Prostate gland (tissue), 2 donors: ENCODE measurements at regions not wholly inside any gene's neighbourhood (a gene's known extent, or its start where the extent isn't known, plus 50 kb on each side); places are given as distances from the start of the nearest gene placed in this dataset.

Source experiments
- DNase-seq: peaks from one replicate; pipeline ENCODE4 v3.0.0-alpha.2; 2019; ENCODE audit warnings: low spot score
- H3K27ac ChIP-seq, 2 donors: fragments of 200-600 bp; sonication (generic); 2 replicates each; pipeline ENCODE4 v1.5.1; 2017 to 2019
- H3K27me3 ChIP-seq: fragments of 200-600 bp; sonication (generic); replicated peaks from 2 replicates; pipeline ENCODE4 v1.5.1; 2019; ENCODE audit not compliant: insufficient read depth
- H3K36me3 ChIP-seq, 2 donors: fragments of 200-600 bp; sonication (generic); 1 replicate in 1 of 2; 2 replicates in 1 of 2; pipeline versions ENCODE4 v1.5.1 to v1.8.1; 2017 to 2019
- H3K4me1 ChIP-seq: fragments of 200-600 bp; sonication (generic); replicated peaks from 2 replicates; pipeline ENCODE4 v1.5.1; 2019
- H3K4me3 ChIP-seq, 2 donors: fragments of 200-600 bp; sonication (generic); 2 replicates each; pipeline ENCODE4 v1.5.1; 2017 to 2019
- H3K9me3 ChIP-seq: fragments of 200-600 bp; sonication (generic); 2 replicates; pipeline ENCODE4 v1.5.1; 2017
- POLR2A ChIP-seq: fragments of 450-650 bp; IDR thresholded peaks from one replicate; pipeline ENCODE4 v1.6.1; 2016; ENCODE audit warnings: antibody characterized with exemption, mild to moderate bottlenecking
- POLR2AphosphoS5 ChIP-seq: sonication (generic); formaldehyde crosslinking; IDR thresholded peaks from one replicate; pipeline ENCODE4 v1.6.1; 2017; ENCODE audit warnings: antibody characterized with exemption
- WGBS: methylation state at CpG from one replicate; pipeline ENCODE4 v1.1.5; 2018; 5-methylcytosine and 5-hydroxymethylcytosine counted together
- intact Hi-C: fragments of 100-400 bp; cut with DNase I; formaldehyde crosslinking; loops from one replicate; pipeline ENCODE4 v1.14.2; 2022
- TF ChIP-seq, protein P1 (sequence below), 4 experiments: fragments of 200-600 bp in 2 of 4; fragments of 450-650 bp in 2 of 4; sonication (generic) in 2 of 4; IDR thresholded peaks; 1 replicate in 3 of 4; 2 replicates in 1 of 4; pipeline ENCODE4 v1.5.1; 2016 to 2019; ENCODE audit warnings: antibody characterized with exemption in 4 of 4, mild to moderate bottlenecking in 2 of 4, moderate library complexity in 2 of 4

DNA sequence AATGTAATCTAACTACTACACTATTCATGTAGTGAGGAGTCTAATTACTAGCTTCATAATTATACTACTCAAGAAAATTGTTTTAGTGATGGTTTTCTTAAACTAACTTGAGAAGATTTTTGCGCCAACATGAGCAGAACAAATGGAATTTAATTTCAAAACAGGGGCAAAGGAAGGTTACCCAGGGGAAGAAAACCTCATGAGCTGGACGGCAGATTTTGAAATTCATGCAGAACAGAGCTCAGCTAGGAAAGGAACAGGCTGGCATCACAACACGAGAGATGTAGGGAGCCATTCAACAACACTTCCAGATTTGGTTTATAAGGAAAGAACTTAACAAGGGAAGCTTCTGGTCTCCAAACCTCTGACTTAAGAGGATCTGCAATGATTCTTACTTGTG is 235.3 kb upstream of the PRKCQ start:
- no peak overlapping the region for H3K27ac ChIP-seq
- H3K9me3 ChIP-seq = no peaks in the 10 kb centered on the region
- intact Hi-C loops = no loop called here
- no peaks in the 10 kb centered on the region for H3K4me1 ChIP-seq
- H3K27me3 ChIP-seq = no peaks in the 10 kb centered on the region
- TF ChIP-seq POLR2AphosphoS5 (no peak), POLR2A (no peak)
- TF ChIP-seq, protein P1, sequence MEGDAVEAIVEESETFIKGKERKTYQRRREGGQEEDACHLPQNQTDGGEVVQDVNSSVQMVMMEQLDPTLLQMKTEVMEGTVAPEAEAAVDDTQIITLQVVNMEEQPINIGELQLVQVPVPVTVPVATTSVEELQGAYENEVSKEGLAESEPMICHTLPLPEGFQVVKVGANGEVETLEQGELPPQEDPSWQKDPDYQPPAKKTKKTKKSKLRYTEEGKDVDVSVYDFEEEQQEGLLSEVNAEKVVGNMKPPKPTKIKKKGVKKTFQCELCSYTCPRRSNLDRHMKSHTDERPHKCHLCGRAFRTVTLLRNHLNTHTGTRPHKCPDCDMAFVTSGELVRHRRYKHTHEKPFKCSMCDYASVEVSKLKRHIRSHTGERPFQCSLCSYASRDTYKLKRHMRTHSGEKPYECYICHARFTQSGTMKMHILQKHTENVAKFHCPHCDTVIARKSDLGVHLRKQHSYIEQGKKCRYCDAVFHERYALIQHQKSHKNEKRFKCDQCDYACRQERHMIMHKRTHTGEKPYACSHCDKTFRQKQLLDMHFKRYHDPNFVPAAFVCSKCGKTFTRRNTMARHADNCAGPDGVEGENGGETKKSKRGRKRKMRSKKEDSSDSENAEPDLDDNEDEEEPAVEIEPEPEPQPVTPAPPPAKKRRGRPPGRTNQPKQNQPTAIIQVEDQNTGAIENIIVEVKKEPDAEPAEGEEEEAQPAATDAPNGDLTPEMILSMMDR (IDR thresholded peaks at IDR 0.05) = no peak
- 84% methylated on average over 3 of the region's 3 CpGs for WGBS
- no peak for DNase-seq
- H3K36me3 ChIP-seq = no peaks in the 10 kb centered on the region
- H3K4me3 ChIP-seq = no peak overlapping the region

DNA sequence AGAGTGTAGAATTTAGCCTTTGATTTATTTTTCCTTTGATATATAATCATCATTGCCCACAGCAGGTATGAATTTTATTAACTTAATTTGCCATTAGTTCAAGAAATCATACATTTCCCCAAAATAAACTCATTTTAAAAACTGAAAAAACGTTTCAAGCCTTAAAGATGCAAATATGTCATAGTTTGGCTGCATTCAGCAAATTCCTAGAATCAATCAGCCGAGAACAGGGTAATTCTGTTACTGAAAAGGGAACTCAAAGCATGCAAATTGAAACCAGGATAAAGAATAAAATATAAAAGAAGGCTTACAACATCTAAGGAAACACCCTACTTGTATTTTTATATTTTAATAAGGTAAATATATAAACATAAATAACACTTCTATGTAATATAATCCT is 233.8 kb upstream of the PRKCQ start:
- 48% methylated on average over 2 of the region's 2 CpGs for WGBS
- TF ChIP-seq, protein P1 (IDR thresholded peaks at IDR 0.05) = no peak
- TF ChIP-seq POLR2A = no peak
- TF ChIP-seq POLR2AphosphoS5 = no peak

DNA sequence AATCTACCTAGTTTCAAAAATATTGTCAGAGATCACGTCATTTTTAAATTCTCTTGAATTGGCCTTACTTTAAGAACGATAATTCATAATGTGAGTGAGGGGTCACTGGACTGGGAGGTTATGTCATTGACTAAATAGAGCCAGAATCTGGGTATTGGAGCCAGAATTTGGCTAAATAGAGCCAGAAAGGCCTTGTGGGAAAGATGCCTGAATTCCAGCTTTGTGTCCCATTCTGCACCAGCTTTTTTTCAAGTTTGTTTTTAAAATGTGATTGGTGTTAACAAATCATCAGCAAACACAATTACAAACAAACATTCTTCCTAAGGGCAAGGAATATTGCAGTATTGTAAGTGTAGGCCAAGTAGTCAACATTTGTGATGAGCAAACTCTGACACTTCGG is 233.2 kb upstream of the PRKCQ start:
- WGBS = 62% methylated on average over 3 of the region's 3 CpGs
- no peak overlapping the region for H3K4me3 ChIP-seq
- intact Hi-C loops = no loop called here
- TF ChIP-seq POLR2AphosphoS5 = no peak
- TF ChIP-seq, protein P1 (IDR thresholded peaks at IDR 0.05) = no peak
- TF ChIP-seq POLR2A = no peak
- H3K4me1 ChIP-seq = no peaks in the 10 kb centered on the region
- H3K27ac ChIP-seq = no peak overlapping the region
- DNase-seq = no peak
- H3K9me3 ChIP-seq = no peaks in the 10 kb centered on the region
- H3K36me3 ChIP-seq = no peaks in the 10 kb centered on the region
- H3K27me3 ChIP-seq = no peaks in the 10 kb centered on the region

More for the DNA sequence above, 233.8 kb upstream of the PRKCQ start:
- no peak for DNase-seq
- no peaks in the 10 kb centered on the region for H3K36me3 ChIP-seq
- H3K27ac ChIP-seq = no peak overlapping the region
- no peaks in the 10 kb centered on the region for H3K27me3 ChIP-seq
- intact Hi-C loops = no loop called here
- no peaks in the 10 kb centered on the region for H3K4me1 ChIP-seq
- H3K4me3 ChIP-seq = no peak overlapping the region
- no peaks in the 10 kb centered on the region for H3K9me3 ChIP-seq

GRCh38 chr10:6811153-6811552 is 231.1 kb upstream of the PRKCQ start:
- Histone ChIP-seq H3K4me1 (no peaks in the 10 kb centered on the region), H3K9me3 (no peaks in the 10 kb centered on the region), H3K36me3 (no peaks in the 10 kb centered on the region), H3K4me3 (no peak overlapping the region), H3K27me3 (no peaks in the 10 kb centered on the region), H3K27ac (no peak overlapping the region)
- no peak for DNase-seq
- intact Hi-C loops = no loop called here
- WGBS = 85% methylated on average over 3 of the region's 3 CpGs
- TF ChIP-seq, protein P1 (IDR thresholded peaks at IDR 0.05) = no peak

GRCh38 chr10:6803427-6803783 is 223.3 kb upstream of the PRKCQ start:
- H3K27ac ChIP-seq = no peak overlapping the region
- H3K27me3 ChIP-seq = no peaks in the 10 kb centered on the region
- H3K9me3 ChIP-seq = no peaks in the 10 kb centered on the region
- TF ChIP-seq, protein P1 (IDR thresholded peaks at IDR 0.05) = no peak
- no peak for TF ChIP-seq POLR2A
- no peak for TF ChIP-seq POLR2AphosphoS5
- no peak overlapping the region for H3K4me3 ChIP-seq
- no peaks in the 10 kb centered on the region for H3K36me3 ChIP-seq
- 68% methylated on average over 1 of the region's 1 CpG for WGBS
- H3K4me1 ChIP-seq = no peaks in the 10 kb centered on the region
- intact Hi-C loops = no loop called here
- no peak for DNase-seq
